Breast epithelium (tissue), 3 donors: ENCODE measurements at regions not wholly inside any gene's neighbourhood (a gene's known extent, or its start where the extent isn't known, plus 50 kb on each side); places are given as distances from the start of the nearest gene placed in this dataset.

Source experiments
- CTCF ChIP-seq, 3 donors: fragments of 450-650 bp; IDR thresholded peaks; one replicate each; pipeline ENCODE4 v1.5.1; 2016 to 2017; ENCODE audit warnings: antibody characterized with exemption in 3 of 3, mild to moderate bottlenecking in 3 of 3, moderate library complexity in 3 of 3
- POLR2A ChIP-seq: fragments of 450-650 bp; IDR thresholded peaks from one replicate; pipeline ENCODE4 v1.6.1; 2016; ENCODE audit warnings: antibody characterized with exemption, mild to moderate bottlenecking, moderate library complexity

GRCh38 chr6:143608906-143609305 is 68.9 kb upstream of the PHACTR2 start:
- TF ChIP-seq CTCF (IDR thresholded peaks at IDR 0.05) (no peak), POLR2A (no peak)
